HepG2 (cell line): ENCODE measurements at regions not wholly inside any gene's neighbourhood (a gene's known extent, or its start where the extent isn't known, plus 50 kb on each side); places are given as distances from the start of the nearest gene placed in this dataset.

Experiments used
- ATAC-seq: fragments of 200-7000 bp; cut with Tn5 transposase; 3 replicates; pipeline ENCODE4 v1.9.1; 2020; ENCODE audit warnings: mild to moderate bottlenecking, moderate library complexity
- BruUV-seq: library from RNA; stranded (reverse); fragments of 400-500 nt; replicated peaks from 2 replicates; lab custom pipeline; 2021; lab: Mats Ljungman, UMichigan
- CTCF ChIA-PET: fragments of 300-600 bp; formaldehyde crosslinking; extraction: SDS; loops from one replicate; lab custom pipeline; 2021; ENCODE audit warnings: low total read pairs, inconsistent platforms, low intra/inter-chr PET ratio; lab: Yijun Ruan, JAX
- POLR2A ChIA-PET: fragments of 350-600 bp; sonication (Branson Sonifier 250); formaldehyde crosslinking; loops from one replicate; lab custom pipeline; 2020; ENCODE audit warnings: antibody characterized with exemption, inconsistent platforms; lab: Yijun Ruan, JAX
- DNase-seq: peaks from one replicate; pipeline ENCODE4 v3.0.0-alpha.2; 2015; ENCODE audit warnings: low spot score
- FAIRE-seq: peaks from 3 replicates; lab custom pipeline; 2011; peaks lifted over from hg19 to GRCh38; lab: Jason Lieb, UNC
- H2AFZ ChIP-seq: one replicate; pipeline ENCODE4 v1.6.1; 2011; ENCODE audit warnings: low read length, inconsistent platforms
- H3K27ac ChIP-seq: fragments of 300-600 bp; 3 replicates; pipeline ENCODE4 v1.8.0; 2011; ENCODE audit warnings: mixed run types, mild to moderate bottlenecking, mixed read lengths, low read length, inconsistent platforms; ENCODE audit not compliant: insufficient read depth; ENCODE audit errors: extremely low read length
- H3K27me3 ChIP-seq, 2 experiments: fragments of 200-600 bp in 1 of 2; 2 replicates in 1 of 2; 3 replicates in 1 of 2; pipeline versions ENCODE4 v1.6.0 to v1.8.0; 2011; ENCODE audit warnings: low read length in 2 of 2, mild to moderate bottlenecking in 2 of 2, moderate library complexity in 2 of 2, inconsistent platforms in 1 of 2; ENCODE audit not compliant: insufficient read depth in 2 of 2, control insufficient read depth in 1 of 2
- H3K36me3 ChIP-seq, 2 experiments: fragments of 200-600 bp in 1 of 2; replicated peaks in 1 of 2; 2 replicates in 1 of 2; 3 replicates in 1 of 2; pipeline versions ENCODE4 v1.5.1 to v1.8.0; 2011; ENCODE audit warnings: low read length in 2 of 2, inconsistent platforms in 1 of 2; ENCODE audit not compliant: insufficient read depth in 2 of 2, control insufficient read depth in 1 of 2
- H3K4me1 ChIP-seq: 2 replicates; pipeline ENCODE4 v1.5.1; 2012; ENCODE audit warnings: low read length, inconsistent platforms; ENCODE audit not compliant: insufficient read depth
- H3K4me2 ChIP-seq: 2 replicates; pipeline ENCODE4 v1.6.0; 2011; ENCODE audit warnings: low read depth, low read length, inconsistent platforms
- H3K4me3 ChIP-seq, 3 experiments: fragments of 200-600 bp in 1 of 3; sonication (generic), shearing (Covaris generic) in 1 of 3; replicated peaks in 1 of 3; 2 replicates each; pipeline ENCODE4 v1.5.1; 2011 to 2016; ENCODE audit warnings: low read length in 3 of 3, inconsistent platforms in 2 of 3, low read depth in 2 of 3, mild to moderate bottlenecking in 2 of 3, control low read depth in 1 of 3, mixed read lengths in 1 of 3; ENCODE audit not compliant: insufficient read depth in 1 of 3
- H3K79me2 ChIP-seq: one replicate; pipeline ENCODE4 v1.6.1; 2011; ENCODE audit warnings: low read length, inconsistent platforms; ENCODE audit not compliant: insufficient read depth
- H3K9ac ChIP-seq: 2 replicates; pipeline ENCODE4 v1.6.0; 2011; ENCODE audit warnings: mild to moderate bottlenecking, low read depth, low read length, inconsistent platforms; ENCODE audit not compliant: insufficient read depth
- H3K9me3 ChIP-seq: 2 replicates; pipeline ENCODE4 v1.5.1; 2012; ENCODE audit warnings: mild to moderate bottlenecking, low read length
- H4K20me1 ChIP-seq: 2 replicates; pipeline ENCODE4 v1.6.0; 2011; ENCODE audit warnings: inconsistent platforms, mild to moderate bottlenecking, low read length, moderate library complexity; ENCODE audit not compliant: insufficient read depth
- EED ChIP-seq: sonication (generic); formaldehyde crosslinking; IDR thresholded peaks from 2 replicates; pipeline ENCODE4 v1.5.0; 2020; ENCODE audit warnings: mild to moderate bottlenecking, missing genetic modification reagents
- HMG20B ChIP-seq: conservative IDR thresholded peaks from 2 replicates; pipeline ENCODE4 v1.6.1; 2016; ENCODE audit warnings: missing genetic modification reagents, missing compliant biosample characterization
- HNRNPH1 ChIP-seq: fragments of 200-400 bp; formaldehyde crosslinking; optimal IDR thresholded peaks from 2 replicates; pipeline ENCODE3; 2017; ENCODE audit warnings: mild to moderate bottlenecking, low read depth, low read length
- ISL2 ChIP-seq: sonication (generic); formaldehyde crosslinking; IDR thresholded peaks from 2 replicates; pipeline ENCODE4 v1.5.0; 2020; ENCODE audit warnings: missing genetic modification reagents
- KAT8 ChIP-seq: IDR thresholded peaks from 2 replicates; pipeline ENCODE4 v1.6.1; 2016; ENCODE audit warnings: missing genetic modification reagents, missing compliant biosample characterization
- LCORL ChIP-seq, 2 experiments: fragments of 450-650 bp in 1 of 2; sonication (generic) in 1 of 2; formaldehyde crosslinking in 1 of 2; IDR thresholded peaks; 2 replicates each; pipeline versions ENCODE4 v1.5.0 to v1.6.1; 2017 to 2020; ENCODE audit warnings: antibody characterized with exemption in 1 of 2, missing genetic modification reagents in 1 of 2
- MAFK ChIP-seq, 2 experiments: IDR thresholded peaks in 1 of 2; conservative IDR thresholded peaks in 1 of 2; 2 replicates each; pipeline ENCODE4 v1.6.1; 2011; ENCODE audit warnings: improper control_type of control experiment in 2 of 2, low read length in 2 of 2
- MLLT10 ChIP-seq: sonication (generic); formaldehyde crosslinking; IDR thresholded peaks from 2 replicates; pipeline ENCODE4 v1.4.0; 2020; ENCODE audit warnings: missing genetic modification reagents
- NFKB2 ChIP-seq: sonication (generic); formaldehyde crosslinking; IDR thresholded peaks from 2 replicates; pipeline ENCODE4 v1.4.0; 2020; ENCODE audit warnings: missing genetic modification reagents, borderline replicate concordance
- SP4 ChIP-seq: sonication (generic); formaldehyde crosslinking; IDR thresholded peaks from 2 replicates; pipeline ENCODE4 v1.8.1; 2023; ENCODE audit warnings: mild to moderate bottlenecking, missing genetic modification reagents
- TCF12 ChIP-seq, 2 experiments: fragments of 450-650 bp in 1 of 2; sonication (generic) in 1 of 2; formaldehyde crosslinking in 1 of 2; IDR thresholded peaks; 2 replicates each; pipeline versions ENCODE4 v1.6.1 to v1.8.0; 2017 to 2022; ENCODE audit warnings: antibody characterized with exemption in 1 of 2, mild to moderate bottlenecking in 1 of 2, missing genetic modification reagents in 1 of 2, moderate library complexity in 1 of 2
- XBP1 ChIP-seq: sonication (generic); formaldehyde crosslinking; IDR thresholded peaks from 2 replicates; pipeline ENCODE4 v1.5.0; 2020; ENCODE audit warnings: missing genetic modification reagents
- ZFY ChIP-seq: sonication (generic); formaldehyde crosslinking; IDR thresholded peaks from 2 replicates; pipeline ENCODE4 v1.4.0; 2020; ENCODE audit warnings: missing genetic modification reagents
- ZNF224 ChIP-seq: sonication (generic); formaldehyde crosslinking; IDR thresholded peaks from 2 replicates; pipeline ENCODE4 v1.5.0; 2020; ENCODE audit warnings: mild to moderate bottlenecking, missing genetic modification reagents
- ZNF260 ChIP-seq: sonication (generic); formaldehyde crosslinking; IDR thresholded peaks from 2 replicates; pipeline ENCODE4 v1.4.0; 2020; ENCODE audit warnings: missing genetic modification reagents, low read depth, mild to moderate bottlenecking, borderline replicate concordance
- ZNF775 ChIP-seq: sonication (generic); formaldehyde crosslinking; IDR thresholded peaks from 2 replicates; pipeline ENCODE4 v1.4.0; 2020; ENCODE audit warnings: missing genetic modification reagents, mild to moderate bottlenecking, moderate library complexity, borderline replicate concordance
- whole genome bisulfite sequencing: methylation state at CpG from one replicate; pipeline ENCODE4 v1.1.6; 2017; ENCODE audit warnings: low lambda C conversion rate; 5-methylcytosine and 5-hydroxymethylcytosine counted together
- in situ Hi-C: cut with HindIII; loops from 2 replicates; pipeline ENCODE4 v1.10.0; 2017; ENCODE audit warnings: low pct_unique_long_range_greater_than_20kb; ENCODE audit not compliant: extremely low pct_ligation_motif_present
- intact Hi-C: fragments of 100-400 bp; cut with micrococcal nuclease; formaldehyde crosslinking; loops from one replicate; pipeline ENCODE4 v1.10.0; 2022; ENCODE audit not compliant: unreplicated experiment
- TF ChIP-seq, protein P1 (sequence below): sonication (generic); formaldehyde crosslinking; IDR thresholded peaks from 2 replicates; pipeline ENCODE4 v1.4.0; 2020; ENCODE audit warnings: mild to moderate bottlenecking, low read depth, missing genetic modification reagents
- TF ChIP-seq, protein P2 (sequence below): sonication (generic); formaldehyde crosslinking; IDR thresholded peaks from 2 replicates; pipeline ENCODE4 v1.4.0; 2020; ENCODE audit warnings: mild to moderate bottlenecking, missing genetic modification reagents

DNA sequence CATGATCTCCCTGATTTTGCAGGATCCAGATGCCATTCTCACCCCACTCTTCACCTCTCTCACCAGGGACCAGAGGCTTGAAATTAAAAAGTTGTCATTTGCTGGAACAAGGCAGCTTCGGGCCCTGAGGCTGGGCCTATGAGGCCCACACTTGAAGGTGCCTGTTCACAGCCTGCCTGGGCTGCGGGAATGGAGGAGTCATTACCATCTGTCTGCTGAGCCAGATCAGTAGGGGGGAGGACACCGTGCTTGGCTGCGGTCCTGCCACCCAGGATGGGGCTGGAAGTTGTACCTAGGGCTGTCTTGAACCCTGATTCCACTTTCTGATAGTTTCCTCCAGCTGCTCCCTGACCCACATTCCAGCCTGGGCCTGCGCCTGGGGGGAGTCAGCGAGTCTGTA lies 208.3 kb upstream of the N4BP1 start:
- BruUV-seq = no TSS peak
- in situ Hi-C loops = no loop called here
- Histone ChIP-seq H3K4me3 (no peak overlapping the region), H3K9me3 (no peaks in the 10 kb centered on the region), H4K20me1 (no peaks in the 10 kb centered on the region), H3K4me2 (no peak overlapping the region), H3K9ac (no peak overlapping the region), H3K27ac (no peak overlapping the region), H3K27me3 (peaks cover 1 to 18% of the 10 kb centered on the region in 2 experiments; a peak in 2 of 5 replicates), H3K79me2 (no peaks in the 10 kb centered on the region), H3K4me1 (no peaks in the 10 kb centered on the region), H3K36me3 (no peaks in the 10 kb centered on the region), H2AFZ (no peak overlapping the region)
- POLR2A ChIA-PET = no interaction called here
- intact Hi-C loops = no loop called here
- FAIRE-seq = no peak
- TF ChIP-seq HMG20B (CRISPR knock-in tag) = no peak
- no peak for TF ChIP-seq ZNF224 (CRISPR knock-in tag)
- no peak for TF ChIP-seq ZNF775 (CRISPR knock-in tag)
- no peak for TF ChIP-seq ISL2 (CRISPR knock-in tag)
- no peak for TF ChIP-seq KAT8 (CRISPR knock-in tag)
- no peak for TF ChIP-seq EED (CRISPR knock-in tag)
- no peak for TF ChIP-seq ZNF260
- CTCF ChIA-PET = no interaction called here
- no peak for ATAC-seq
- no peak for DNase-seq
- 1% methylated on average over 6 of the region's 6 CpGs for WGBS

DNA sequence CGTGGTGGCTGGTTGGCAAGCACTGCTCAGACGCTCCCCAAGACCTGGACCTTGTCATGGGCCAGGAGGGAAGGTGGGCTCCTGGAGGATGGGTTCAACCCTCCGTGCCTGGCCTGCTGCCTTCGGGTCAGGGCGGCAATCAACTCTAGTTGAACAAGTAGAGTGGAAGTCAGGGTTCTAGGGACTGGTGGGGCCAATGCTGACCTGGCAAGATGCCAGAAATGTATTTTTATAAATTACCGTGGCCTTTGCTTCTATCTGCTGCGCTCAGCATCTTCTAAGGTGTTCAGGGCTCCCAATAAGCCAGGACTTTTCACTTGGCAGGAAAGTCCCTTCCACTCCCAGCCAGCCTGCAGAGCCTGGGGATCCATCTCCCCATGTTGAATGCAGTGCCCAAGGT lies 207.1 kb upstream of the N4BP1 start:
- no peak for DNase-seq
- in situ Hi-C loops (no loop called here), intact Hi-C loops (no loop called here)
- ChIA-PET CTCF (no interaction called here), POLR2A (no interaction called here)
- Histone ChIP-seq H3K9ac (no peak overlapping the region), H4K20me1 (no peaks in the 10 kb centered on the region), H3K79me2 (no peaks in the 10 kb centered on the region), H3K36me3 (no peaks in the 10 kb centered on the region), H2AFZ (no peak overlapping the region), H3K4me3 (no peak overlapping the region), H3K27me3 (peaks cover 1 to 30% of the 10 kb centered on the region in 2 experiments; a peak in 4 of 5 replicates), H3K4me1 (no peaks in the 10 kb centered on the region), H3K4me2 (no peak overlapping the region), H3K27ac (no peak overlapping the region), H3K9me3 (no peaks in the 10 kb centered on the region)
- 2% methylated on average over 7 of the region's 7 CpGs for WGBS
- no peak for TF ChIP-seq NFKB2 (CRISPR knock-in tag)
- no peak for TF ChIP-seq ZFY (CRISPR knock-in tag)
- TF ChIP-seq XBP1 (CRISPR knock-in tag) = no peak
- TF ChIP-seq TCF12 (IDR thresholded peaks at IDR 0.05) = no peak
- TF ChIP-seq TCF12 (CRISPR knock-in tag; IDR thresholded peaks at IDR 0.05) = no peak
- TF ChIP-seq MLLT10 = no peak
- TF ChIP-seq, protein P1, sequence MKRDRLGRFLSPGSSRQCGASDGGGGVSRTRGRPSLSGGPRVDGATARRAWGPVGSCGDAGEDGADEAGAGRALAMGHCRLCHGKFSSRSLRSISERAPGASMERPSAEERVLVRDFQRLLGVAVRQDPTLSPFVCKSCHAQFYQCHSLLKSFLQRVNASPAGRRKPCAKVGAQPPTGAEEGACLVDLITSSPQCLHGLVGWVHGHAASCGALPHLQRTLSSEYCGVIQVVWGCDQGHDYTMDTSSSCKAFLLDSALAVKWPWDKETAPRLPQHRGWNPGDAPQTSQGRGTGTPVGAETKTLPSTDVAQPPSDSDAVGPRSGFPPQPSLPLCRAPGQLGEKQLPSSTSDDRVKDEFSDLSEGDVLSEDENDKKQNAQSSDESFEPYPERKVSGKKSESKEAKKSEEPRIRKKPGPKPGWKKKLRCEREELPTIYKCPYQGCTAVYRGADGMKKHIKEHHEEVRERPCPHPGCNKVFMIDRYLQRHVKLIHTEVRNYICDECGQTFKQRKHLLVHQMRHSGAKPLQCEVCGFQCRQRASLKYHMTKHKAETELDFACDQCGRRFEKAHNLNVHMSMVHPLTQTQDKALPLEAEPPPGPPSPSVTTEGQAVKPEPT (CRISPR knock-in tag) = no peak
- TF ChIP-seq MAFK (conservative IDR thresholded peaks at IDR 0.05 in 1 of 2, IDR thresholded peaks at IDR 0.05 in 1 of 2; ENCODE audit: low read length in 2 of 2) = 0 out of 4 replicates have a peak, but pooled peaks have one; percentile 7 to 24
- TF ChIP-seq, protein P2, sequence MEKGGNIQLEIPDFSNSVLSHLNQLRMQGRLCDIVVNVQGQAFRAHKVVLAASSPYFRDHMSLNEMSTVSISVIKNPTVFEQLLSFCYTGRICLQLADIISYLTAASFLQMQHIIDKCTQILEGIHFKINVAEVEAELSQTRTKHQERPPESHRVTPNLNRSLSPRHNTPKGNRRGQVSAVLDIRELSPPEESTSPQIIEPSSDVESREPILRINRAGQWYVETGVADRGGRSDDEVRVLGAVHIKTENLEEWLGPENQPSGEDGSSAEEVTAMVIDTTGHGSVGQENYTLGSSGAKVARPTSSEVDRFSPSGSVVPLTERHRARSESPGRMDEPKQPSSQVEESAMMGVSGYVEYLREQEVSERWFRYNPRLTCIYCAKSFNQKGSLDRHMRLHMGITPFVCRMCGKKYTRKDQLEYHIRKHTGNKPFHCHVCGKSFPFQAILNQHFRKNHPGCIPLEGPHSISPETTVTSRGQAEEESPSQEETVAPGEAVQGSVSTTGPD (CRISPR knock-in tag) = no peak
- no peak for TF ChIP-seq SP4 (CRISPR knock-in tag)
- no peak for TF ChIP-seq HNRNPH1
- peak; percentile 86 for TF ChIP-seq LCORL (IDR thresholded peaks at IDR 0.05)
- TF ChIP-seq LCORL (CRISPR knock-in tag; IDR thresholded peaks at IDR 0.05) = no peak
- no peak for ATAC-seq
- BruUV-seq = no TSS peak
- no peak for FAIRE-seq
